Caco-2 (cell line): ENCODE measurements at regions not wholly inside any gene's neighbourhood (a gene's known extent, or its start where the extent isn't known, plus 50 kb on each side); places are given as distances from the start of the nearest gene placed in this dataset.
A peak's percentile ranks its signal among the peaks of the same experiment; 100 is the strongest.

Experiments
- BruUV-seq: library from RNA; stranded (reverse); fragments of 400-500 nt; replicated peaks from 2 replicates; lab custom pipeline; 2021; lab: Mats Ljungman, UMichigan
- CTCF ChIA-PET: fragments of 300-600 bp; sonication (Branson Sonifier 250); formaldehyde crosslinking; loops from one replicate; lab custom pipeline; 2022; ENCODE audit warnings: antibody characterized with exemption; lab: Charles Lee
- POLR2A ChIA-PET: fragments of 300-600 bp; sonication (Branson Sonifier 250); formaldehyde crosslinking; loops from one replicate; lab custom pipeline; 2022; ENCODE audit warnings: antibody characterized with exemption; lab: Charles Lee
- DNase-seq, 2 experiments: peaks; one replicate each; pipeline versions ENCODE4 v3.0.0 to v3.0.0-alpha.2; 2020 to 2022
- H3K27me3 ChIP-seq: replicated peaks from 2 replicates; pipeline ENCODE4 v1.6.0; 2011; ENCODE audit warnings: low read length; ENCODE audit not compliant: control insufficient read depth, insufficient read depth
- H3K36me3 ChIP-seq: 2 replicates; pipeline ENCODE4 v1.5.1; 2011; ENCODE audit warnings: low read length; ENCODE audit not compliant: control insufficient read depth, insufficient read depth
- H3K4me1 ChIP-seq: fragments of 250-450 bp; sonication (Bioruptor Pico); 2 replicates; pipeline ENCODE4 v1.5.1; 2020; ENCODE audit warnings: mild to moderate bottlenecking
- H3K4me3 ChIP-seq: 2 replicates; pipeline ENCODE4 v1.5.1; 2011; ENCODE audit warnings: low read depth, mild to moderate bottlenecking, control low read depth, low read length
- H3K9me3 ChIP-seq: fragments of 250-450 bp; sonication (Bioruptor Pico); 2 replicates; pipeline ENCODE4 v1.5.1; 2020; ENCODE audit warnings: mild to moderate bottlenecking, moderate library complexity
- H3K27ac Mint-ChIP-seq: one replicate; pipeline ENCODE4 v1.8.0; 2022; ENCODE audit warnings: mixed read lengths; ENCODE audit not compliant: unreplicated experiment
- H3K27me3 Mint-ChIP-seq: one replicate; pipeline ENCODE4 v1.8.0; 2022; ENCODE audit warnings: mixed read lengths; ENCODE audit not compliant: insufficient read depth, unreplicated experiment
- H3K36me3 Mint-ChIP-seq: one replicate; pipeline ENCODE4 v1.8.0; 2022; ENCODE audit warnings: mild to moderate bottlenecking, mixed read lengths; ENCODE audit not compliant: insufficient read depth, unreplicated experiment
- H3K4me1 Mint-ChIP-seq: one replicate; pipeline ENCODE4 v1.8.0; 2022; ENCODE audit warnings: low read depth, mixed read lengths; ENCODE audit not compliant: unreplicated experiment
- H3K4me3 Mint-ChIP-seq: one replicate; pipeline ENCODE4 v1.8.0; 2022; ENCODE audit warnings: mild to moderate bottlenecking, moderate library complexity, mixed read lengths; ENCODE audit not compliant: unreplicated experiment
- H3K9me3 Mint-ChIP-seq: one replicate; pipeline ENCODE4 v1.8.0; 2022; ENCODE audit warnings: mixed read lengths; ENCODE audit not compliant: unreplicated experiment
- intact Hi-C: fragments of 100-400 bp; cut with micrococcal nuclease; formaldehyde crosslinking; loops from one replicate; pipeline ENCODE4 v1.10.0; 2022; ENCODE audit not compliant: unreplicated experiment
- TF ChIP-seq, protein P1 (sequence below), 2 experiments: fragments of 200-600 bp in 1 of 2; IDR thresholded peaks; 1 replicate in 1 of 2; 2 replicates in 1 of 2; pipeline versions ENCODE4 v1.5.1 to v1.8.0; 2011 to 2022; ENCODE audit warnings: antibody characterized with exemption in 1 of 2, control low read depth in 1 of 2, inconsistent platforms in 1 of 2, low read depth in 1 of 2, low read length in 1 of 2, mild to moderate bottlenecking in 1 of 2, moderate library complexity in 1 of 2; ENCODE audit not compliant: insufficient read depth in 1 of 2, severe bottlenecking in 1 of 2, unreplicated experiment in 1 of 2

GRCh38 chr4:138560448-138560847 is 318.3 kb upstream of the SLC7A11 start:
- no peaks in the 10 kb centered on the region for H3K9me3 Mint-ChIP-seq
- H3K36me3 Mint-ChIP-seq = no peaks in the 10 kb centered on the region
- H3K27me3 Mint-ChIP-seq = peaks cover 4% of the 10 kb centered on the region
- H3K4me1 ChIP-seq = no peaks in the 10 kb centered on the region
- no peak for DNase-seq
- CTCF ChIA-PET = no interaction called here
- H3K4me3 Mint-ChIP-seq = no peak overlapping the region
- H3K36me3 ChIP-seq = no peaks in the 10 kb centered on the region
- POLR2A ChIA-PET = no interaction called here
- TF ChIP-seq, protein P1, sequence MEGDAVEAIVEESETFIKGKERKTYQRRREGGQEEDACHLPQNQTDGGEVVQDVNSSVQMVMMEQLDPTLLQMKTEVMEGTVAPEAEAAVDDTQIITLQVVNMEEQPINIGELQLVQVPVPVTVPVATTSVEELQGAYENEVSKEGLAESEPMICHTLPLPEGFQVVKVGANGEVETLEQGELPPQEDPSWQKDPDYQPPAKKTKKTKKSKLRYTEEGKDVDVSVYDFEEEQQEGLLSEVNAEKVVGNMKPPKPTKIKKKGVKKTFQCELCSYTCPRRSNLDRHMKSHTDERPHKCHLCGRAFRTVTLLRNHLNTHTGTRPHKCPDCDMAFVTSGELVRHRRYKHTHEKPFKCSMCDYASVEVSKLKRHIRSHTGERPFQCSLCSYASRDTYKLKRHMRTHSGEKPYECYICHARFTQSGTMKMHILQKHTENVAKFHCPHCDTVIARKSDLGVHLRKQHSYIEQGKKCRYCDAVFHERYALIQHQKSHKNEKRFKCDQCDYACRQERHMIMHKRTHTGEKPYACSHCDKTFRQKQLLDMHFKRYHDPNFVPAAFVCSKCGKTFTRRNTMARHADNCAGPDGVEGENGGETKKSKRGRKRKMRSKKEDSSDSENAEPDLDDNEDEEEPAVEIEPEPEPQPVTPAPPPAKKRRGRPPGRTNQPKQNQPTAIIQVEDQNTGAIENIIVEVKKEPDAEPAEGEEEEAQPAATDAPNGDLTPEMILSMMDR (IDR thresholded peaks at IDR 0.05; ENCODE audit: insufficient read depth in 1 of 2, low read depth in 1 of 2, low read length in 1 of 2, severe bottlenecking in 1 of 2, unreplicated experiment in 1 of 2) = no peak
- no peaks in the 10 kb centered on the region for H3K9me3 ChIP-seq
- no peaks in the 10 kb centered on the region for H3K4me1 Mint-ChIP-seq
- intact Hi-C loops = no loop called here
- BruUV-seq = no TSS peak
- no peaks in the 10 kb centered on the region for H3K27me3 ChIP-seq
- H3K27ac Mint-ChIP-seq = no peak overlapping the region
- no peak overlapping the region for H3K4me3 ChIP-seq

DNA sequence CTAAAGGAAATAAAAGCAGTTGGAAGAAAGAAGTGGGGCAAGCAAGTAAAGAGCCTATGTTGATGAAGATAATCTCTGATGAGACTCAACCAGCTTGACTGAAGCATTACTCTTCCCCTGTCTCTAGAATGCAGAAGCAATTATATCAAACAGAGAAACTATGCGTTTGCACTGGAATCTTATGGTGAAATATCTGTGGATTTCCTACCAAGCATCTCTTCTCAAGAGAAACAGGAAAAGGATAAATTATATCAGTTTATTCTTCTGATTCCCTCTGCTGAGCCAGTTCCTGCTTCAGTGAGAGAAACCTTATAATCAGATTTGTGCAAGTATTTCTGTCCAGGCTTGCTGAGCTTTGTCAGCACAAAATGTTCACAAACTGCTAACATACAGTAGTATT is 316.7 kb upstream of the SLC7A11 start:
- Mint-ChIP-seq H3K4me3 (no peak overlapping the region), H3K9me3 (no peaks in the 10 kb centered on the region), H3K4me1 (no peaks in the 10 kb centered on the region), H3K27me3 (peaks cover 4% of the 10 kb centered on the region), H3K36me3 (no peaks in the 10 kb centered on the region), H3K27ac (no peak overlapping the region)
- Histone ChIP-seq H3K4me3 (no peak overlapping the region), H3K9me3 (no peaks in the 10 kb centered on the region), H3K27me3 (no peaks in the 10 kb centered on the region), H3K4me1 (no peaks in the 10 kb centered on the region), H3K36me3 (no peaks in the 10 kb centered on the region)
- TF ChIP-seq, protein P1 (IDR thresholded peaks at IDR 0.05; ENCODE audit: insufficient read depth in 1 of 2, low read depth in 1 of 2, low read length in 1 of 2, severe bottlenecking in 1 of 2, unreplicated experiment in 1 of 2) = no peak
- POLR2A ChIA-PET = no interaction called here
- DNase-seq = no peak
- no TSS peak for BruUV-seq
- intact Hi-C loops = no loop called here
- CTCF ChIA-PET = no interaction called here

DNA sequence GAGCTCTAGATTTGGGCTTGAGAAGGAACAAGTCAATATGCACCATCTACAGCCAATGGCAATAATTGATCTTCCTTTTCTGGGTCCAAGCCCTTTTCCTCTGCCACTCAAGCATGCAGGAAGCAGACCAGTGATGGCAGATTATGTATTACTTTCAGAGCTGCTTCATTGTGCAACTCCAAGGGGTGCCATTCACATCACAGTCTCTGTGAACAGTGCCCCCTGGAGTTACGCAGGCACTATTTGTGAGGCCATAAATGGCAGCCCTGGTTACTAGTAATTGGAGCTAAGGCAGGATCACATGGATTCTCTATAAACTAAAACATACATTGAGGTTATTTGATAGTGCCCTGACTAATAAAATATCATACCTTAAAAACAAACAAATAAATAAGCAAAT is 313.4 kb upstream of the SLC7A11 start:
- TF ChIP-seq, protein P1 (IDR thresholded peaks at IDR 0.05; ENCODE audit: insufficient read depth in 1 of 2, low read depth in 1 of 2, low read length in 1 of 2, severe bottlenecking in 1 of 2, unreplicated experiment in 1 of 2) = peak in 1 of 2 experiments; percentile 32
- ChIA-PET POLR2A (no interaction called here), CTCF (interaction anchor here (0.6 kb wide), 1 partner anchor 57 kb away, joined by 3 read pairs; no protein-coding TSS in a partner anchor)
- DNase-seq = peak in 1 of 2 experiments; percentile 29
- peaks cover 4% of the 10 kb centered on the region for H3K27me3 Mint-ChIP-seq
- H3K27me3 ChIP-seq = no peaks in the 10 kb centered on the region
- H3K4me3 Mint-ChIP-seq = no peak overlapping the region
- BruUV-seq = no TSS peak
- no peaks in the 10 kb centered on the region for H3K36me3 Mint-ChIP-seq
- no peaks in the 10 kb centered on the region for H3K4me1 ChIP-seq
- H3K27ac Mint-ChIP-seq = no peak overlapping the region
- H3K4me3 ChIP-seq = no peak overlapping the region
- no peaks in the 10 kb centered on the region for H3K4me1 Mint-ChIP-seq
- no peaks in the 10 kb centered on the region for H3K9me3 ChIP-seq
- H3K36me3 ChIP-seq = no peaks in the 10 kb centered on the region
- intact Hi-C loops = no loop called here
- no peaks in the 10 kb centered on the region for H3K9me3 Mint-ChIP-seq
